SJCRH30 (cell line): ENCODE measurements at regions not wholly inside any gene's neighbourhood (a gene's known extent, or its start where the extent isn't known, plus 50 kb on each side); places are given as distances from the start of the nearest gene placed in this dataset.

ENCODE experiments used
- DNase-seq, 2 experiments: peaks; one replicate each; pipeline ENCODE4 v3.0.0-alpha.2; 2015 to 2020
- H3K27ac ChIP-seq: fragments of 250-450 bp; sonication (Bioruptor Pico); 2 replicates; pipeline ENCODE4 v1.5.1; 2020; ENCODE audit warnings: mild to moderate bottlenecking, moderate library complexity
- H3K27me3 ChIP-seq: fragments of 250-450 bp; sonication (Bioruptor Pico); 2 replicates; pipeline ENCODE4 v1.5.1; 2020; ENCODE audit warnings: mild to moderate bottlenecking, moderate library complexity
- H3K36me3 ChIP-seq: fragments of 250-450 bp; sonication (Bioruptor Pico); 2 replicates; pipeline ENCODE4 v1.5.1; 2020; ENCODE audit warnings: mild to moderate bottlenecking, moderate library complexity
- H3K4me1 ChIP-seq: fragments of 250-450 bp; sonication (Bioruptor Pico); 2 replicates; pipeline ENCODE4 v1.5.1; 2020; ENCODE audit warnings: mild to moderate bottlenecking, moderate library complexity
- H3K4me3 ChIP-seq: fragments of 250-450 bp; sonication (Bioruptor Pico); 2 replicates; pipeline ENCODE4 v1.5.1; 2020; ENCODE audit warnings: mild to moderate bottlenecking, moderate library complexity
- H3K9me3 ChIP-seq: fragments of 250-450 bp; sonication (Bioruptor Pico); replicated peaks from 2 replicates; pipeline ENCODE4 v1.5.1; 2020; ENCODE audit warnings: mild to moderate bottlenecking, moderate library complexity

GRCh38 chr7:372932-373791 is 83.2 kb downstream of the FOXL3 start:
- H3K4me1 ChIP-seq = no peaks in the 10 kb centered on the region
- DNase-seq = no peak
- H3K36me3 ChIP-seq = no peaks in the 10 kb centered on the region
- no peak overlapping the region for H3K4me3 ChIP-seq
- no peaks in the 10 kb centered on the region for H3K27me3 ChIP-seq
- no peak overlapping the region for H3K27ac ChIP-seq
- H3K9me3 ChIP-seq = no peaks in the 10 kb centered on the region

DNA sequence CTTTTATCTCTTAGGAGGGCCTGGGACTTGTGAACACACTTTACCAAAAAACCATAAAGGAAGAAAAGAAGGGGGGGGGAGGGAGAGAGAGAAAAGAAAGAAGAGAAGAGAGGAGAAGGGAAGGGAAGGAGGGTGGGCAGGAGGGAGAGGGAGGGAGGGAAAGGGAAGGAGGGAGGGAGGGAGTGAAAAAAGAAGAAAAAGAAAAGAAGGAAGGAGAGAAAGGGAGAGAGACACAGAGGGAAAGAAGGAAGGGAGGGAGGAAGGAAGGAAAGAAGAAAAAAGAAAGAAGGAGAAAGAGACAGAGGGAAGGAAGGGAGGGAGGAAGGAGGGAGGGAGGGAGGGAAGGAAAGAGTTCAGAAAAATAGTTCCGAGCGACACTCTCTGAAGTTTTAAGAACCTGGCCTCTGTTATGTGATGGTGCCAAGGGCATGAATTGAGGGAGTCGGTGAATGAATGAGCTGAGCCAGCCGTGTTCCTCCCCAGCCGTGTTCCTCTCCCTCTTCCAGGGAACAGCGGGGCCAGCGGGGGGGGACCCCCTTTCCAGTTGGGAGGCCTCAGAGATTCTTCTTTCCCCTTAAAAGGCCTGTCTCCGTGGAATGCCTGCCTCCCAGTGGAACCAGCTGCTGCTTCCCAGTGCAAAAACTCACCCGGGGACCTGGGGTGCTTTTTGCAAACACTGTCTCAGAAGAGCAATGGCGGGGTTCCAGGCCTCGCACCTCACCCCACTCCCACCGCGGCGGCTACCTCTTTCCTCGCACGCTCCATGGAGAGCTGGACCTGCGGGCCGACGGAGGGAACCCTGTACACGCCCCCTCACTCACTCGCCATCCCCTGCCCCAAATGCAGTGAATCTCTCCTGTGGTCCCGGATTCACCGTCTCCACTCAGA is 84.1 kb downstream of the FOXL3 start:
- DNase-seq = no peak
- no peaks in the 10 kb centered on the region for H3K9me3 ChIP-seq
- H3K27me3 ChIP-seq = no peaks in the 10 kb centered on the region
- H3K4me3 ChIP-seq = no peak overlapping the region
- no peaks in the 10 kb centered on the region for H3K36me3 ChIP-seq
- H3K27ac ChIP-seq = no peak overlapping the region
- no peaks in the 10 kb centered on the region for H3K4me1 ChIP-seq

DNA sequence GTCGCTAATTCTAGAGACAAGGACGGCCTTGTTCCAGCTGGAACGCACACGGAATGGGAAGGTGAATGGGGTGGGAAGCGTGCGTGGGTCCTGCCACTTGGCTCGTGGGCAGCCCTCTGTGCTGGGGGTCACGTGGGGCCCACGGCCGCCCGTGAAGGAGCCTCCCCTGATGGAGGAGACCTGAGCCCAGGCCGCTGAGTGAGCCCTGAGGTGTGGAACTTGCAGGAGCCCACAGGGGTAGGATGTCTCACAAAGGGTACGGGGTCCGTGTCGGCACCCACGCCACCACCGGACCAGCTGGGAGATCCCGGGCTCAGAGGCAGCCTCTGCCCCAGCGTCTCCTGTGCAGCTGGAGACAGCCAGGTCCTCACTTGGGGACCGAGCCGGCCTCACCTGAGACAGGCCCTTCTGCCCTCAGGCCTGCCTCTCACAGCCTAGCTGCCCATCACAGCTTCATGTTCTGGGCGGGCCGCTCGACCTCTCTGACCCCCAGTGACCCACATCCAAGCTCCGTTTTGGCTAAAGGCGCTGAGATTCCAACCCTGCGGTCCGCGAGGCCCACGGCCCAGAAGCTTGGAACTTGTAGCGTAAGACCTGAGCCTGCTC is 84.8 kb downstream of the FOXL3 start:
- no peak overlapping the region for H3K27ac ChIP-seq
- DNase-seq = no peak
- no peaks in the 10 kb centered on the region for H3K27me3 ChIP-seq
- H3K36me3 ChIP-seq = no peaks in the 10 kb centered on the region
- no peaks in the 10 kb centered on the region for H3K9me3 ChIP-seq
- H3K4me3 ChIP-seq = no peak overlapping the region
- H3K4me1 ChIP-seq = no peaks in the 10 kb centered on the region

DNA sequence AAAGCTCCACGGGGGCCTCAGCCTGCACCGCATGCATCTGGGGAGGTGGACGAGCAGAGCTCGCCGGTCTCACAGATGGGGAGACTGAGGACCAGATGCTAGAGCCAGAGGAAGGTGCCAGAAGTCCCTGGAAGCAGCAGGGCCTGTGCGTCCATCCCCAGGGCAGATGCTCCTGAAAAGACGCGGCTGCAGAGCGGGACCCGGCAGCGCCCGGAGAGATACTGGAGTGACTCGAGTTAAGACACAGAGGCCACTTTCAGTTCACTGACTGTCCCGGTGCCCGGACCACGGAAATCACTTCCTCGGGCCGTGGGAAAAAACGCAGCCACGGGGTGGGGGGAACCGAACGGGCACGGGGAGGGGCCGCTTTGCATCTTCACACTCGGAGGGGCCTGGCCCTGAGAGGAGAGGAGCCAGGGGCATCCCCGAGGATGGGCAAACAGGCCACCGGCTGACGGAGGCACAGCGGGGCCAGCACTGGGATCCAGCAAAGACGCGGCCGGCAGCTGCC is 85.4 kb downstream of the FOXL3 start:
- no peaks in the 10 kb centered on the region for H3K27me3 ChIP-seq
- no peak for DNase-seq

GRCh38 chr7:375901-376305 is 85.9 kb downstream of the FOXL3 start:
- H3K36me3 ChIP-seq = no peaks in the 10 kb centered on the region
- no peaks in the 10 kb centered on the region for H3K27me3 ChIP-seq
- no peak for DNase-seq
- no peak overlapping the region for H3K27ac ChIP-seq
- no peaks in the 10 kb centered on the region for H3K9me3 ChIP-seq
- H3K4me1 ChIP-seq = no peaks in the 10 kb centered on the region
- no peak overlapping the region for H3K4me3 ChIP-seq

More for the DNA sequence above, 85.4 kb downstream of the FOXL3 start:
- no peaks in the 10 kb centered on the region for H3K9me3 ChIP-seq
- no peak overlapping the region for H3K4me3 ChIP-seq
- no peaks in the 10 kb centered on the region for H3K4me1 ChIP-seq
- no peak overlapping the region for H3K27ac ChIP-seq
- H3K36me3 ChIP-seq = no peaks in the 10 kb centered on the region

DNA sequence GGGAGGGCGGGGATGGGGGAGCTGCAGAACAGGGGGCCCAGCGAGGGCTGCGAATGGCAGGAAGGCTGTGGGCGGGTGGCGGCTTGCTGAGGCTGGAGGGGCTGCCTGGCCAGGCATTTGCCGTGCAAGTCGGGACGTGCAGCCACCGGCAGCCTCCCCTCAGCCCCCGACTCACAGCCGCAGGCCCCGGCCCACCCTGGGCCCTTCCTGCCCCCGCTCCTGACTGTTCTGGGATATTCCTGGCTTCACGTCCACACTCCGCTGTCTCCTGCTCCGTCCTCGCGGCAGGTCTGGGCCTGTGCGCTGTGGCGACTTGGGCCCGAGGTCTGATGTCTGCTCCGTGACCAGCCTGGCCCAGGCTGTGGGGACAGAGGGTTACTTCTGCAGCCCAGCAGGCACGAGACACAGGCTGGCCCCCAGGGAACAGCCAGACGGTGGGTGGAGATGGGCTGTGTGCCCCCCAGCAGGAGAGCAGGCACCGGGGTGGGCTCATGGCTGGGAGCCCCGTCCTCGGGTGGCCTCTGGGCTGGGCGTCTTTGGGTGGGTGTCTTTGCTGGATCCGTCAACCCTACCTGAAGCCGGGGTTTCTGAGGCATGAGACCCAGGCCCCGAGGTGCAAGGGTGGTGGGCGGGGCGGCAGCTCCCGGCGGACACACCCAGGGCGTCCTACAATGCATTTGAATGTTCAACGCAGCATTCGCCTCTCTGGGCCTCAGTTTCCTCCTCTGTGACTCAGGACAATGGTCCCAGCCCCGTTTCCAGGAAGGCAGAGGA is 86.5 kb downstream of the FOXL3 start:
- Histone ChIP-seq H3K9me3 (no peaks in the 10 kb centered on the region), H3K27ac (no peak overlapping the region), H3K4me3 (no peak overlapping the region), H3K4me1 (no peaks in the 10 kb centered on the region), H3K27me3 (no peaks in the 10 kb centered on the region), H3K36me3 (no peaks in the 10 kb centered on the region)
- no peak for DNase-seq

DNA sequence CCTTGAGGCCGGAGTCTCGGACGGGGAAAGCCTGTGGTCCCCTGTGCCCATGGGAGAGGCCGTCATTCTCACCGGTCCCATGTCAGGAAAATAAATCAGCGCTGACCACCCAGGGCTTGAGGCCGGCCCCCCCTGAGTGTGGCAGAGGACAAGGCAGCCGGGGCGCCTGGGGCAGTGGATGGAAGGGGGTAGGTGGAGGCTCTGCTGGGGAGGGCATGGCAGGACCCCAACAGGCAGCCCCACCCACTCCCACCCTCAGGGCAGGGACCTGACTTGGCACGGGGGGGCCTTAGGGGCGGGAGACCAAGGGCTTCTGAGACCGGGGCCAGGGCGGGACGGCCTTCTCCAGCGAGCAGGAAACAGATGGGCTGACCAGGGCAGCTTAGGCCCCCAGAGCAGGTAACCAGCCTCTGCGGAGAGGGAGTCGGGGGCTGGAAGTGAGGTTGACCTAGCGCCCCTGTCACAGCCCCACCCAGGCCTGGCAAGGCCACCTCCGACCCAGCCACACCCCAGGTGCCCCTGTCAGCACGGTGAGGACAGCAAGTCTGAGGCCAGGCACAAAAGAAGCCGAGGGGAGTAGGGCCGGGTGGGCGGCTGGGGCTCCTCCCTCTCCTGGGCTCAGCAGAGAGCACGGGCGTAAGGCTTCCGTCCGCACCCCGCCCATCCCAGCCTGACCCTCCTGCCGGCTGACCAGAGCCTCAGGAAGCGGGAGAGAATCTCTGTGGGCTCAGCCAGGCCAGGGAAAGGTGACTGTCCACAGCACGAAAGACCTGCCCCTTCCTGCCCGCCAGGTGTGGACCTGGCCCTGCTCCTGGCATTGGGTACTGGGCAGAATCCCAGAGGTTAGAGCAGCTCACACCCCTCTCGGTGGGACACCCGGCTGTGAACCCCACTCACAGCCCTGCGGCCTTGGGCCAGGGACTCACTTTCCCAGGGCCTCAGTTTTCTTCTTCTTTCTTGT is 87.4 kb downstream of the FOXL3 start:
- Histone ChIP-seq H3K4me3 (no peak overlapping the region), H3K27me3 (no peaks in the 10 kb centered on the region), H3K36me3 (no peaks in the 10 kb centered on the region)

DNA sequence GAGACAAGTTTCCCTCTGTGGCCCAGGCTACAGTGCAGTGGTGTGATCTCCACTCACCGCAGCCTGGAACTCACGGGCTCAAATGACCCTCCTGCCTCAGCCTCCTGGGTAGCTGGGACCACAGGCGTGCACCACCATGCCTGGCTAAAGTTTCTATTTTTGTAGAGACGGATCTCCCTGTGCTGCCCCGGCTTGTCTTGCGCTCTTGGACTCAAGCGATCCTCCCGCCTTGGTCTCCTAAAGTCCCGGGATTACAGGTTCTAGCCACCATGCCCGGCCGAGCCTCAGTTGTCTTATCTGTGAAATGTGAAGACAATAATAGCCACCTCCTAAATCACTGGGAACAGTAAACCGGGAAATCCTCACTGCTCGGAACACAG is 88.1 kb downstream of the FOXL3 start:
- Histone ChIP-seq H3K36me3 (no peaks in the 10 kb centered on the region), H3K27me3 (no peaks in the 10 kb centered on the region), H3K4me3 (no peak overlapping the region), H3K9me3 (no peaks in the 10 kb centered on the region), H3K4me1 (no peaks in the 10 kb centered on the region), H3K27ac (no peak overlapping the region)
- DNase-seq = no peak

More for the DNA sequence above, 87.4 kb downstream of the FOXL3 start:
- H3K27ac ChIP-seq = no peak overlapping the region
- DNase-seq = no peak
- no peaks in the 10 kb centered on the region for H3K9me3 ChIP-seq
- no peaks in the 10 kb centered on the region for H3K4me1 ChIP-seq

- H3K4me3 ChIP-seq = peak overlapping the region; percentile 38
- no peaks in the 10 kb centered on the region for H3K36me3 ChIP-seq
- no peaks in the 10 kb centered on the region for H3K27me3 ChIP-seq
- no peaks in the 10 kb centered on the region for H3K4me1 ChIP-seq
- DNase-seq = peak in 1 of 2 experiments; percentile 22
- no peak overlapping the region for H3K27ac ChIP-seq
- H3K9me3 ChIP-seq = no peaks in the 10 kb centered on the region
These were observed 88.8 kb downstream of the FOXL3 start for GRCh38 chr7:378551-379455.

GRCh38 chr7:379456-380138 is 89.6 kb downstream of the FOXL3 start:
- peak overlapping the region; percentile 38 for H3K4me3 ChIP-seq
- no peaks in the 10 kb centered on the region for H3K4me1 ChIP-seq
- H3K27ac ChIP-seq = no peak overlapping the region
- no peaks in the 10 kb centered on the region for H3K27me3 ChIP-seq
- no peaks in the 10 kb centered on the region for H3K36me3 ChIP-seq
- no peaks in the 10 kb centered on the region for H3K9me3 ChIP-seq
- DNase-seq = peak; percentile 35 to 56

DNA sequence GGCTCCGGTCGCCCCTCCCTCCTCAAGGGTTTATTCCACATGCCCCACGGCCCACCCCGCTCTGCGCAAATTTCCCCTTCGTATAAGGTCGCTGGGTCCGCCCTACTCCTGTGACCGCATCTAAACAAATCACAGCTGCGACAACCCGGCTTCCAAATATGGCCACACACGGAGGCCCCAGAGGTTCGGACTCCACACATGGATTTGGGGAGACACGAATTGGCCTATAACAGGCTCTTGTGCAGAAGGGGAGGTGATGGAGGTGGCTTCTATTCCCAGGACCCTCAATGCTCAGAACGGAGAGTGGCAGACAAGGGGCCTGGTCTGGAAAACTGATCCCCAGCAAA is 90.1 kb downstream of the FOXL3 start:
- DNase-seq = peak; percentile 31 to 63
- H3K9me3 ChIP-seq = no peaks in the 10 kb centered on the region
- no peaks in the 10 kb centered on the region for H3K4me1 ChIP-seq
- H3K27me3 ChIP-seq = no peaks in the 10 kb centered on the region
- H3K27ac ChIP-seq = no peak overlapping the region
- no peaks in the 10 kb centered on the region for H3K36me3 ChIP-seq
- H3K4me3 ChIP-seq = peak overlapping the region; percentile 38

DNA sequence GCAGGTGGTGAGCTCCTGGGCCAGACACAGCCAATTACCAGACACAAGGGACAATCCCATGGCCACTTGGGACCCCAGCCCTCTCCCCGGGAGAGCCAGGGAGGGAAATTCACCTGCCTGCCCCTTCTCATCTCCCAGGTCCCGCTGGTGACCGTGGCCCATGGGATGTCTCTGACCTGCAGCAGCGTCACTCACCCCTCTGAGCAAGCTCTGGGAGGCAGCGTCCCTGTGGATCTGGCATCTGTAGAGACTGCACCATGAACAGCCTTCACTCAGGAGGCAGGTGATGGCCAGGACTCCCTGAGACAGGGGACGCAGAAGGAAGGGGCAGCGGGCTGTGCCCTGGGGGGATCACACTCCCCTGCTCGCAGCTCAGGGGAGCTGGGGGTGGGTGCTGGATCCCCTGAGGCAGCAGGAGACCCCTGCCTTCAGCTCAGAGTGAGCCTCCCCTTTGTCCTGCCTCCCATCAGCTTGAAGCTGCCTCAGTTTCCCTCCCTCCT is 90.8 kb downstream of the FOXL3 start:
- H3K4me1 ChIP-seq = no peaks in the 10 kb centered on the region
- no peak overlapping the region for H3K4me3 ChIP-seq
- DNase-seq = no peak
- H3K27me3 ChIP-seq = no peaks in the 10 kb centered on the region
- H3K36me3 ChIP-seq = no peaks in the 10 kb centered on the region
- no peaks in the 10 kb centered on the region for H3K9me3 ChIP-seq
- no peak overlapping the region for H3K27ac ChIP-seq
